ENCODE measurements at regions not wholly inside any gene's neighbourhood (a gene's known extent, or its start where the extent isn't known, plus 50 kb on each side); places are given as distances from the start of the nearest gene placed in this dataset.

GRCh38 chr5:54721951-54722654 is 204.5 kb downstream of the SNX18 start:
- TF ChIP-seq, protein P1, sequence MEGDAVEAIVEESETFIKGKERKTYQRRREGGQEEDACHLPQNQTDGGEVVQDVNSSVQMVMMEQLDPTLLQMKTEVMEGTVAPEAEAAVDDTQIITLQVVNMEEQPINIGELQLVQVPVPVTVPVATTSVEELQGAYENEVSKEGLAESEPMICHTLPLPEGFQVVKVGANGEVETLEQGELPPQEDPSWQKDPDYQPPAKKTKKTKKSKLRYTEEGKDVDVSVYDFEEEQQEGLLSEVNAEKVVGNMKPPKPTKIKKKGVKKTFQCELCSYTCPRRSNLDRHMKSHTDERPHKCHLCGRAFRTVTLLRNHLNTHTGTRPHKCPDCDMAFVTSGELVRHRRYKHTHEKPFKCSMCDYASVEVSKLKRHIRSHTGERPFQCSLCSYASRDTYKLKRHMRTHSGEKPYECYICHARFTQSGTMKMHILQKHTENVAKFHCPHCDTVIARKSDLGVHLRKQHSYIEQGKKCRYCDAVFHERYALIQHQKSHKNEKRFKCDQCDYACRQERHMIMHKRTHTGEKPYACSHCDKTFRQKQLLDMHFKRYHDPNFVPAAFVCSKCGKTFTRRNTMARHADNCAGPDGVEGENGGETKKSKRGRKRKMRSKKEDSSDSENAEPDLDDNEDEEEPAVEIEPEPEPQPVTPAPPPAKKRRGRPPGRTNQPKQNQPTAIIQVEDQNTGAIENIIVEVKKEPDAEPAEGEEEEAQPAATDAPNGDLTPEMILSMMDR (IDR thresholded peaks at IDR 0.05) = no peak
- no peak for TF ChIP-seq POLR2A (IDR thresholded peaks at IDR 0.05)

Data from right lobe of liver (tissue), 4 donors.